DMS79 (cell line): ENCODE measurements at regions not wholly inside any gene's neighbourhood (a gene's known extent, or its start where the extent isn't known, plus 50 kb on each side); places are given as distances from the start of the nearest gene placed in this dataset.
"Not testable (repeated sequence)": the region's sequence is repeated elsewhere in the genome, so short reads cannot be mapped to it uniquely, and the experiment has no call there.

Source experiments
- DNase-seq: peaks from one replicate; lab custom pipeline; 2025; lab: John Stamatoyannopoulos, UW

DNA sequence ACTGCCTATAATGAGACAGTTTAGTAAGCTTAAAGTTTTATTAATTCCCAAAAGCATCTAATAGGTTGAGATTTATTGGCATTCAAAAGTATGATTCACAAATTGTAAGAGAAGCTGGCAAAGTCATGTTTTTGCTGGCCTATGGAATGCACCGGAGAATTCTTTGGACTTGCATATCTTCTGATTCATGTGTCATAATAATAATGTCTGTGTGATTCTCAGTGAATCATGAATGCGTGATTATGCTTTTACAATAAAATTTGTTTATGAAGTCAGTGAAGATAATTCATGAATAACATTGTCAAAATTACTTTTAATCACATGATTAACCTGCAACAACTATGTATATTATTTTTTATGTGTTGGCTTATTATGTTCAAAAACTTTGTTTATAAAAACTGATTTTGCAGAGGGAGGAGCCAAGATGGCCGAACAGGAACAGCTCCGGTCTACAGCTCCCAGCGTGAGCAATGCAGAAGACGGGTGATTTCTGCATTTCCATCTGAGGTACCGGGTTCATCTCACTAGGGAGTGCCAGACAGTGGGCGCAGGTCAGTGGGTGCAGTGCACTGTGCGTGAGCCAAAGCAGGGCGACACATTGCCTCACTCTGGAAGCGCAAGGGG lies 389.2 kb downstream of the SRGAP2C start:
- not testable (repeated sequence) for DNase-seq

DNA sequence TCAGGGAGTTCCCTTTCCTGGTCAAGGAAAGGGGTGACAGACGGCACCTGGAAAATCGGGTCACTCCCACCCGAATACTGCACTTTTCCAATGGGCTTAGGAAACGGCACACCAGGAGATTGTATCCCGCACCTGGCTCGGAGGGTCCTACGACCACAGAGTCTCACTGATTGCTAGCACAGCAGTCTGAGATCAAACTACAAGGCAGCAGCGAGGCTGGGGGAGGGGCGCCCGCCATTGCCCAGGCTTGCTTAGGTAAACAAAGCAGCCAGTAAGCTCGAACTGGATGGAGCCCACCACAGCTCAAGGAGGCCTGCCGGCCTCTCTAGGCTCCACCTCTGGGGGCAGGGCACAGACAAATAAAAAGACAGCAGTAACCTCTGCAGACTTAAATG lies 389.7 kb downstream of the SRGAP2C start:
- DNase-seq: not testable (repeated sequence)

DNA sequence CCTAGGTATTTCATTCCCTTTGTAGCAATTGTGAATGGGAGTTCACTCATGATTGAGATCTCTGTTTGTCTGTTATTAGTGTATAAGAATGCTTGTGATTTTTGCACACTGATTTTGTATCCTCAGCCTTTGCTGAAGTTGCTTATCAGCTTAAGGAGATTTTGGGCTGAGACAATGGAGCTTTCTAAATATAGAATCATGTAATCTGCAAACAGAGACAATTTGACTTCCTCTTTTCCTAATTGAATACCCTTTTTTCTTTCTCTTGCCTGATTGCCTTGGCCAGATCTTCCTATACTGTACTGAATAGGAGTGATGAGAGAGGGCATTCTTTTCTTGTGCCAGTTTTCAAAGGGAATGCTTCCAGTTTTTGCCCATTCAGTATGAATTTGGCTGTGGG lies 398.1 kb downstream of the SRGAP2C start:
- not testable (repeated sequence) for DNase-seq

GRCh38 chr1:121586369-121587229 lies 401.8 kb downstream of the SRGAP2C start:
- no peak for DNase-seq

GRCh38 chr1:121587230-121587569 lies 402.4 kb downstream of the SRGAP2C start:
- DNase-seq: no peak

DNA sequence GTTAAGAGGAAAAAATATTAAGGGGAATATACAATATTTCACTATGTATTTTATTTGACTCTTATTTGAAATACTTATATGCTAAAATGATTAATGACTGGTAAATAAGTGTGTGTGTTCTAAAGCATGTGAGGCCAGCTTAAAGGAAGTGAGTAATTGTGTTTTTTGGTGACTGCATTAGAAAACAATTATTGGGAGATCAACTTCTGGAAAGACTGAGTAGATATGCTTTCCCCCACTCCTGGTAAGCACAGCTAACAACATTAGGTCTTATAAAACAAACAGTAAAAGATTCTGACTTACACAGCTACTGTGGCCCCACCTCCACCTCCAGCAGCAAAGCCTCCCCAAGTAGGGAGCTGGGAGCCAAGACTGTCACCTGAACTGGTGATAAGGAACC lies 403.0 kb downstream of the SRGAP2C start:
- DNase-seq: no peak

DNA sequence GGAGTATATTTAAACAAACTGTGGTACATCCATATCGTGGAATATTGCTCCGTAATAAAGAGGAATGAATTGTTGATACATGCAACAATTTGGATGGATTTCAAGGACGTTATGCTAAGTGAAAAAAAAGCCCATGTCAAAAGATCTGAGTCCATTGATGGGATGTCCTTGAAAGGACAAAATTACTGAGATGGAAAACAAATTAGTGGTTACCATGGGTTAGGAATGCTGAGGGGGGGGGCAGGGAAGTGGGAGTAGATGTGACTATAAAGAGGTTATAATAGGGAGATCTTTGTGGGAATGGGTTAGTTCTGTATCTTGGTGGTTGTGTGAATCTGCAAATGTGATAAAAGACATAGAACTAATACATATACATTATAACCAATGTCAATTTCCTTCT lies 409.3 kb downstream of the SRGAP2C start:
- DNase-seq: no peak

GRCh38 chr1:121595089-121595488 lies 410.3 kb downstream of the SRGAP2C start:
- no peak for DNase-seq

GRCh38 chr1:121604843-121605444 lies 420.2 kb downstream of the SRGAP2C start:
- DNase-seq: not testable (repeated sequence)

DNA sequence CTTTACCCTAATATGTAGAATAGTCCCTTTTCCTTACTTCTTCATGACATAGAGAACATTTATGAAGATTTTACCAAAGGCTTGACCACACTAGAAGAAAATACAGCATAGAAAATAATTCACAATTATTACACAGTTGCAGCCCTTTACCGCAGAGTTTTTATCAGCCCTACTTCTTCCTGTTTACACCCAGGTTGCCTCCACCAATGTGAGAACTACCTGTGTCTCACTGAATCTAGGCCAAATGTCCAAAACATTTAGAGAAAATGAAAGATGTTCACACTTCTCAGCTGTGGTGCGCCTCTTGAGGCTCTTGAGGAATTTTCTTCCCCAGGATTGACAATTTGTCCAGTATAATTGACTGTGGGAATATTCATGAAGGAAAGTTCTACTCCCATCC lies 422.7 kb downstream of the SRGAP2C start:
- DNase-seq: not testable (repeated sequence)
